IMR-90 (cell line): ENCODE measurements at regions not wholly inside any gene's neighbourhood (a gene's known extent, or its start where the extent isn't known, plus 50 kb on each side); places are given as distances from the start of the nearest gene placed in this dataset.

Source experiments
- ATAC-seq: fragments of 200-7000 bp; cut with Tn5 transposase; 2 replicates; pipeline ENCODE4 v1.9.1; 2020; ENCODE audit warnings: low read depth, mild to moderate bottlenecking, moderate library complexity
- BruUV-seq: library from RNA; stranded (reverse); fragments of 400-500 nt; replicated peaks from 2 replicates; lab custom pipeline; 2021; lab: Mats Ljungman, UMichigan
- CTCF ChIA-PET: fragments of 300-600 bp; formaldehyde crosslinking; extraction: SDS; loops from one replicate; lab custom pipeline; 2021; ENCODE audit warnings: antibody characterized with exemption; lab: Yijun Ruan, JAX
- POLR2A ChIA-PET: fragments of 300-600 bp; sonication (Branson Sonifier 250); formaldehyde crosslinking; loops from one replicate; lab custom pipeline; 2022; ENCODE audit warnings: antibody characterized with exemption; ENCODE audit not compliant: unreplicated experiment; lab: Charles Lee
- DNase-seq: peaks from one replicate; pipeline ENCODE4 v3.0.0; 2013
- H2AFZ ChIP-seq: replicated peaks from 2 replicates; pipeline ENCODE3; 2013; ENCODE audit warnings: low read length, mild to moderate bottlenecking; ENCODE audit not compliant: poor library complexity
- H2AK5ac ChIP-seq: 2 replicates; pipeline ENCODE4 v1.6.1; 2013; ENCODE audit warnings: low read depth, low read length, inconsistent platforms
- H2AK9ac ChIP-seq: replicated peaks from 2 replicates; pipeline ENCODE3; 2013; ENCODE audit warnings: mild to moderate bottlenecking, low read depth, low read length, moderate library complexity; ENCODE audit not compliant: poor library complexity
- H2BK120ac ChIP-seq: 2 replicates; pipeline ENCODE4 v1.6.1; 2013; ENCODE audit warnings: low read depth, low read length, inconsistent platforms
- H2BK15ac ChIP-seq: 3 replicates; pipeline ENCODE4 v1.6.1; 2013; ENCODE audit warnings: low read depth, low read length, inconsistent platforms
- H2BK20ac ChIP-seq: 2 replicates; pipeline ENCODE4 v1.6.1; 2013; ENCODE audit warnings: low read depth, mild to moderate bottlenecking, inconsistent platforms, low read length, moderate library complexity
- H2BK5ac ChIP-seq: 2 replicates; pipeline ENCODE4 v1.6.1; 2013; ENCODE audit warnings: mild to moderate bottlenecking, low read depth, low read length, inconsistent platforms; ENCODE audit not compliant: poor library complexity, severe bottlenecking
- H3K14ac ChIP-seq: replicated peaks from 2 replicates; pipeline ENCODE4 v1.6.1; 2013; ENCODE audit warnings: low read depth, low read length, inconsistent platforms
- H3K18ac ChIP-seq: 2 replicates; pipeline ENCODE4 v1.6.1; 2013; ENCODE audit warnings: low read depth, low read length, control low read depth
- H3K23ac ChIP-seq: 2 replicates; pipeline ENCODE4 v1.6.1; 2013; ENCODE audit warnings: low read depth, low read length, inconsistent platforms
- H3K27ac ChIP-seq: 2 replicates; pipeline ENCODE4 v1.5.1; 2013; ENCODE audit warnings: mild to moderate bottlenecking, control low read depth, low read length; ENCODE audit not compliant: insufficient read depth
- H3K27me3 ChIP-seq: 2 replicates; pipeline ENCODE4 v1.6.1; 2013; ENCODE audit warnings: low read length; ENCODE audit not compliant: control insufficient read depth, insufficient read depth
- H3K36me3 ChIP-seq: 2 replicates; pipeline ENCODE4 v1.6.1; 2013; ENCODE audit warnings: low read length, mixed read lengths; ENCODE audit not compliant: control insufficient read depth, insufficient read depth
- H3K4ac ChIP-seq: 2 replicates; pipeline ENCODE4 v1.6.1; 2013; ENCODE audit warnings: low read depth, low read length, inconsistent platforms
- H3K4me1 ChIP-seq: 2 replicates; pipeline ENCODE4 v1.6.1; 2013; ENCODE audit warnings: low read length, mixed read lengths; ENCODE audit not compliant: control insufficient read depth, insufficient read depth
- H3K4me2 ChIP-seq: 2 replicates; pipeline ENCODE4 v1.6.1; 2013; ENCODE audit warnings: low read depth, mild to moderate bottlenecking, control low read depth, low read length, moderate library complexity
- H3K4me3 ChIP-seq: 2 replicates; pipeline ENCODE4 v1.5.1; 2013; ENCODE audit warnings: low read depth, mild to moderate bottlenecking, control low read depth, low read length, moderate library complexity; ENCODE audit not compliant: insufficient read depth
- H3K56ac ChIP-seq: 2 replicates; pipeline ENCODE4 v1.6.1; 2013; ENCODE audit warnings: low read length, inconsistent platforms; ENCODE audit not compliant: insufficient read depth; ENCODE audit errors: extremely low read depth
- H3K79me1 ChIP-seq, 2 experiments: 2 replicates each; pipeline ENCODE4 v1.6.1; 2013; ENCODE audit warnings: low read length in 2 of 2, inconsistent platforms in 1 of 2, low read depth in 1 of 2
- H3K9ac ChIP-seq: 2 replicates; pipeline ENCODE4 v1.6.1; 2013; ENCODE audit warnings: low read depth, low read length, control low read depth
- H3K9me1 ChIP-seq: 2 replicates; pipeline ENCODE4 v1.6.1; 2013; ENCODE audit warnings: low read length, inconsistent platforms; ENCODE audit not compliant: insufficient read depth
- H3K9me3 ChIP-seq: 2 replicates; pipeline ENCODE4 v1.6.1; 2013; ENCODE audit warnings: low read length; ENCODE audit not compliant: control insufficient read depth, insufficient read depth
- H4K20me1 ChIP-seq: 2 replicates; pipeline ENCODE4 v1.6.1; 2013; ENCODE audit warnings: low read length, inconsistent platforms; ENCODE audit not compliant: insufficient read depth
- H4K5ac ChIP-seq: 2 replicates; pipeline ENCODE4 v1.6.1; 2013; ENCODE audit warnings: mild to moderate bottlenecking, low read depth, low read length, control low read depth
- H4K8ac ChIP-seq, 2 experiments: 2 replicates each; pipeline ENCODE4 v1.6.1; 2013; ENCODE audit warnings: low read depth in 2 of 2, low read length in 2 of 2, control low read depth in 1 of 2, inconsistent platforms in 1 of 2
- H4K91ac ChIP-seq: 2 replicates; pipeline ENCODE4 v1.6.1; 2013; ENCODE audit warnings: low read depth, low read length, inconsistent platforms; ENCODE audit not compliant: insufficient read depth
- FOS ChIP-seq: fragments of 150-350 bp; IDR thresholded peaks from 2 replicates; pipeline ENCODE4 v1.6.1; 2016; ENCODE audit warnings: low read depth, low read length
- MXI1 ChIP-seq: IDR thresholded peaks from 2 replicates; pipeline ENCODE4 v1.6.1; 2012; ENCODE audit warnings: low read depth, mild to moderate bottlenecking, low read length, moderate library complexity, borderline replicate concordance
- POLR2A ChIP-seq: IDR thresholded peaks from 2 replicates; pipeline ENCODE4 v1.6.1; 2012; ENCODE audit warnings: mild to moderate bottlenecking, low read depth, low read length
- SMC3 ChIP-seq: fragments of 150-350 bp; IDR thresholded peaks from 2 replicates; pipeline ENCODE4 v1.6.1; 2016; ENCODE audit warnings: low read depth, mild to moderate bottlenecking, antibody characterized with exemption, low read length, moderate library complexity
- USF2 ChIP-seq: fragments of 150-350 bp; IDR thresholded peaks from 2 replicates; pipeline ENCODE4 v1.6.1; 2017; ENCODE audit warnings: mild to moderate bottlenecking, antibody characterized with exemption, low read length, low read depth
- WGBS, 2 experiments: methylation state at CpG; one replicate each; pipeline versions ENCODE4 v1.1.5 to v1.1.7; 2013; ENCODE audit warnings: missing lambda C conversion rate in 2 of 2; ENCODE audit not compliant: insufficient read length in 1 of 2; ENCODE audit errors: extremely low coverage in 2 of 2; 5-methylcytosine and 5-hydroxymethylcytosine counted together
- dilution Hi-C: fragments of 300-500 bp; cut with HindIII; formaldehyde crosslinking; loops from one replicate; pipeline ENCODE4 v1.14.3; 2018; ENCODE audit warnings: low sequenced_read_pairs; ENCODE audit not compliant: unreplicated experiment
- in situ Hi-C: fragments of 300-500 bp; cut with MboI; formaldehyde crosslinking; loops from 3 replicates; pipeline ENCODE4 v1.14.3; 2019; ENCODE audit warnings: low sequenced_read_pairs, inconsistent platforms, mixed read lengths
- intact Hi-C: fragments of 100-400 bp; cut with micrococcal nuclease; formaldehyde crosslinking; loops from 2 replicates; pipeline ENCODE4 v1.10.0; 2022

- Histone ChIP-seq H3K9me1 (no peaks in the 10 kb centered on the region), H2AFZ (no peak overlapping the region), H4K20me1 (no peaks in the 10 kb centered on the region), H3K27ac (no peak overlapping the region), H3K4ac (no peak overlapping the region), H2BK120ac (no peak overlapping the region), H3K4me2 (no peak overlapping the region), H2AK9ac (no peak overlapping the region), H2BK5ac (no peak overlapping the region), H3K27me3 (peaks cover 20% of the 10 kb centered on the region), H2BK15ac (no peak overlapping the region), H2BK20ac (no peak overlapping the region), H4K5ac (no peak overlapping the region), H3K23ac (no peak overlapping the region), H3K18ac (no peak overlapping the region), H3K9me3 (no peaks in the 10 kb centered on the region), H3K36me3 (no peaks in the 10 kb centered on the region), H3K9ac (no peak overlapping the region), H2AK5ac (no peak overlapping the region), H3K79me1 (no peaks in the 10 kb centered on the region), H4K91ac (no peak overlapping the region), H4K8ac (no peak overlapping the region), H3K4me1 (no peaks in the 10 kb centered on the region), H3K4me3 (no peak overlapping the region), H3K14ac (no peak overlapping the region), H3K56ac (no peak overlapping the region)
- no peak for ATAC-seq
- WGBS, 2 experiments, result no CpG with 5 or more reads among the region's 4 CpGs
- no TSS peak for BruUV-seq
- intact Hi-C loops, result loop anchor here (5.0 kb wide), 2 partner anchors 164 to 214 kb away; partner anchors contain the start of genes EIF4G2 and ZBED5
- in situ Hi-C loops, result loop anchor here (5.0 kb wide), 1 partner anchor 229 kb away; no protein-coding TSS in a partner anchor
- no peak for DNase-seq
- no peak for TF ChIP-seq MXI1
- TF ChIP-seq POLR2A, result no peak
- TF ChIP-seq FOS, result no peak
- TF ChIP-seq SMC3, result no peak
- no peak for TF ChIP-seq USF2
- dilution Hi-C loops, result no loop called here
- ChIA-PET POLR2A (no interaction called here), CTCF (interaction anchor here (1.7 kb wide), 1 partner anchor 88 kb away, joined by 13 read pairs; no protein-coding TSS in a partner anchor)
Measured at GRCh38 chr11:11021563-11021962, 163.7 kb upstream of the ZBED5 start.
